ENCODE measurements at regions not wholly inside any gene's neighbourhood (a gene's known extent, or its start where the extent isn't known, plus 50 kb on each side); places are given as distances from the start of the nearest gene placed in this dataset.

DNA sequence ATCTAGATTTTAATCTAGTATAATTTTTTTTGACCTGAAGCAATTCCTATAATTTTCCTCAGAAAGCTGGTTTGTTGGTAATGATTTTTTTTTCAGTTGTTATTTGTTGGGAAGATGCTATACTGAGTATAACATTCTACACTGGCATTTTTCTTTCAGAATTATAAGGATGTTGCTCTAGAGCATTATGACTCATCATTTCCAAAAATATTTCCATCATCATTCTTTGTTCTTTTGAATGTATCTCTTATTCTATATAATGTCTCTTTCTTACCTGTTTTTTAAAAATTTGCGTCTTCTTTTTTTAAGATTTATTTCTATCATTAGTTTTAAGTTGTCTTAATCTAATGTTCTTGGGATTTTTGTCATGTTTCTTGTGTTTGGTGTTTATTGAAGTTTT is 356.5 kb upstream of the KCND2 start:
- no peak for TF ChIP-seq POLR2A (IDR thresholded peaks at IDR 0.05)
- TF ChIP-seq, protein P1, sequence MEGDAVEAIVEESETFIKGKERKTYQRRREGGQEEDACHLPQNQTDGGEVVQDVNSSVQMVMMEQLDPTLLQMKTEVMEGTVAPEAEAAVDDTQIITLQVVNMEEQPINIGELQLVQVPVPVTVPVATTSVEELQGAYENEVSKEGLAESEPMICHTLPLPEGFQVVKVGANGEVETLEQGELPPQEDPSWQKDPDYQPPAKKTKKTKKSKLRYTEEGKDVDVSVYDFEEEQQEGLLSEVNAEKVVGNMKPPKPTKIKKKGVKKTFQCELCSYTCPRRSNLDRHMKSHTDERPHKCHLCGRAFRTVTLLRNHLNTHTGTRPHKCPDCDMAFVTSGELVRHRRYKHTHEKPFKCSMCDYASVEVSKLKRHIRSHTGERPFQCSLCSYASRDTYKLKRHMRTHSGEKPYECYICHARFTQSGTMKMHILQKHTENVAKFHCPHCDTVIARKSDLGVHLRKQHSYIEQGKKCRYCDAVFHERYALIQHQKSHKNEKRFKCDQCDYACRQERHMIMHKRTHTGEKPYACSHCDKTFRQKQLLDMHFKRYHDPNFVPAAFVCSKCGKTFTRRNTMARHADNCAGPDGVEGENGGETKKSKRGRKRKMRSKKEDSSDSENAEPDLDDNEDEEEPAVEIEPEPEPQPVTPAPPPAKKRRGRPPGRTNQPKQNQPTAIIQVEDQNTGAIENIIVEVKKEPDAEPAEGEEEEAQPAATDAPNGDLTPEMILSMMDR (IDR thresholded peaks at IDR 0.05), result no peak
- no peak for TF ChIP-seq POLR2AphosphoS5 (IDR thresholded peaks at IDR 0.05; ENCODE audit: insufficient read depth in 1 of 2, low read depth in 1 of 2)

All from vagina (tissue), 2 donors.